ENCODE measurements at regions not wholly inside any gene's neighbourhood (a gene's known extent, or its start where the extent isn't known, plus 50 kb on each side); places are given as distances from the start of the nearest gene placed in this dataset.

DNA sequence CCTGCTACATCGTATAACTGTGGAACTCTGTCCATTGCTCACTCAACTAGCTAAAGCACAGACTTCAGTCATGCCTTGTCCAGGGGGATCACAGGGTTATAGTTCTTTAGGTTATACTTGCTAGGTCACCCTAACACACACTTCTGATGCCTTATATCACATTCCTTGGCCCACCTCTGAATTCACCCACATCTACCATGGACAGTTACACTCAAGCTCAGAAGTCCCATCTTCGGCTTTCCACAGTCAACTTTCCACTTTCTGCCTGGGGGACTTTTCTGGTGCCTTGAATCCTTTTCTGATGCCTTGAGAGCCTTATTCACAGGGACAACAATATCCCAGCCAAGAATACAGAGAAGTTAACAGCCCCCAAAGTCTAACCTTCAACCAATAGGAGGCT, 129.2 kb upstream of the MAOA start:
- H3K36me3 Mint-ChIP-seq (ENCODE audit: low read depth) = no peaks in the 10 kb centered on the region
- ATAC-seq (ENCODE audit: poor library complexity) (no peak), DNase-seq (no peak)
- no peak overlapping the region for H3K4me3 Mint-ChIP-seq
- Histone ChIP-seq H3K9me3 (ENCODE audit: control insufficient read depth in 1 of 2, insufficient read depth in 1 of 2, low read length in 2 of 2) (no peaks in the 10 kb centered on the region), H3K4me3 (ENCODE audit: low read length) (no peak overlapping the region), H3K27me3 (ENCODE audit: control insufficient read depth in 1 of 2, insufficient read depth in 2 of 2, low read length in 2 of 2) (no peaks in the 10 kb centered on the region), H3K36me3 (ENCODE audit: insufficient read depth, low read length) (no peaks in the 10 kb centered on the region), H3K4me1 (ENCODE audit: insufficient read depth, low read length) (no peaks in the 10 kb centered on the region), H3K27ac (ENCODE audit: low read depth in 1 of 2, low read length in 2 of 2) (no peak overlapping the region)
- H3K9me3 Mint-ChIP-seq = no peaks in the 10 kb centered on the region
- intact Hi-C loops (cut with DNase I, micrococcal nuclease) = no loop called here
- H3K27ac Mint-ChIP-seq = no peak overlapping the region
- H3K4me1 Mint-ChIP-seq (ENCODE audit: low read depth) = no peaks in the 10 kb centered on the region
- H3K27me3 Mint-ChIP-seq = no peaks in the 10 kb centered on the region
- ChIA-PET POLR2A (no interaction called here), CTCF (no interaction called here)
- TF ChIP-seq, protein P1, sequence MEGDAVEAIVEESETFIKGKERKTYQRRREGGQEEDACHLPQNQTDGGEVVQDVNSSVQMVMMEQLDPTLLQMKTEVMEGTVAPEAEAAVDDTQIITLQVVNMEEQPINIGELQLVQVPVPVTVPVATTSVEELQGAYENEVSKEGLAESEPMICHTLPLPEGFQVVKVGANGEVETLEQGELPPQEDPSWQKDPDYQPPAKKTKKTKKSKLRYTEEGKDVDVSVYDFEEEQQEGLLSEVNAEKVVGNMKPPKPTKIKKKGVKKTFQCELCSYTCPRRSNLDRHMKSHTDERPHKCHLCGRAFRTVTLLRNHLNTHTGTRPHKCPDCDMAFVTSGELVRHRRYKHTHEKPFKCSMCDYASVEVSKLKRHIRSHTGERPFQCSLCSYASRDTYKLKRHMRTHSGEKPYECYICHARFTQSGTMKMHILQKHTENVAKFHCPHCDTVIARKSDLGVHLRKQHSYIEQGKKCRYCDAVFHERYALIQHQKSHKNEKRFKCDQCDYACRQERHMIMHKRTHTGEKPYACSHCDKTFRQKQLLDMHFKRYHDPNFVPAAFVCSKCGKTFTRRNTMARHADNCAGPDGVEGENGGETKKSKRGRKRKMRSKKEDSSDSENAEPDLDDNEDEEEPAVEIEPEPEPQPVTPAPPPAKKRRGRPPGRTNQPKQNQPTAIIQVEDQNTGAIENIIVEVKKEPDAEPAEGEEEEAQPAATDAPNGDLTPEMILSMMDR (IDR thresholded peaks at IDR 0.05) = no peak

GRCh38 chrX:43527801-43528200, 128.3 kb upstream of the MAOA start:
- no peaks in the 10 kb centered on the region for H3K27me3 Mint-ChIP-seq
- ChIA-PET CTCF (no interaction called here), POLR2A (no interaction called here)
- Histone ChIP-seq H3K4me1 (ENCODE audit: insufficient read depth, low read length) (no peaks in the 10 kb centered on the region), H3K36me3 (ENCODE audit: insufficient read depth, low read length) (no peaks in the 10 kb centered on the region), H3K27me3 (ENCODE audit: control insufficient read depth in 1 of 2, insufficient read depth in 2 of 2, low read length in 2 of 2) (no peaks in the 10 kb centered on the region), H3K4me3 (ENCODE audit: low read length) (no peak overlapping the region), H3K9me3 (ENCODE audit: control insufficient read depth in 1 of 2, insufficient read depth in 1 of 2, low read length in 2 of 2) (no peaks in the 10 kb centered on the region), H3K27ac (ENCODE audit: low read depth in 1 of 2, low read length in 2 of 2) (no peak overlapping the region)
- no peaks in the 10 kb centered on the region for H3K9me3 Mint-ChIP-seq
- H3K4me3 Mint-ChIP-seq = no peak overlapping the region
- intact Hi-C loops (cut with DNase I, micrococcal nuclease) = no loop called here
- no peak overlapping the region for H3K27ac Mint-ChIP-seq
- TF ChIP-seq, protein P1 (IDR thresholded peaks at IDR 0.05) = no peak
- DNase-seq = no peak
- H3K36me3 Mint-ChIP-seq (ENCODE audit: low read depth) = no peaks in the 10 kb centered on the region
- no peak for ATAC-seq (ENCODE audit: poor library complexity)
- no peaks in the 10 kb centered on the region for H3K4me1 Mint-ChIP-seq (ENCODE audit: low read depth)

- Histone ChIP-seq H3K27ac (ENCODE audit: low read depth in 1 of 2, low read length in 2 of 2) (no peak overlapping the region), H3K27me3 (ENCODE audit: control insufficient read depth in 1 of 2, insufficient read depth in 2 of 2, low read length in 2 of 2) (no peaks in the 10 kb centered on the region), H3K4me1 (ENCODE audit: insufficient read depth, low read length) (no peaks in the 10 kb centered on the region), H3K36me3 (ENCODE audit: insufficient read depth, low read length) (no peaks in the 10 kb centered on the region), H3K9me3 (ENCODE audit: control insufficient read depth in 1 of 2, insufficient read depth in 1 of 2, low read length in 2 of 2) (peaks cover 0 to 9% of the 10 kb centered on the region in 2 experiments), H3K4me3 (ENCODE audit: low read length) (no peak overlapping the region)
- Mint-ChIP-seq H3K4me1 (ENCODE audit: low read depth) (no peaks in the 10 kb centered on the region), H3K9me3 (peaks cover 7% of the 10 kb centered on the region), H3K4me3 (no peak overlapping the region), H3K27ac (no peak overlapping the region), H3K36me3 (ENCODE audit: low read depth) (no peaks in the 10 kb centered on the region), H3K27me3 (no peaks in the 10 kb centered on the region)
- POLR2A ChIA-PET = no interaction called here
- intact Hi-C loops (cut with DNase I, micrococcal nuclease) = no loop called here
- CTCF ChIA-PET = no interaction called here
- TF ChIP-seq, protein P1 (IDR thresholded peaks at IDR 0.05) = no peak
- no peak for DNase-seq
- no peak for ATAC-seq (ENCODE audit: poor library complexity)
Observed at GRCh38 chrX:43530837-43531236, 125.3 kb upstream of the MAOA start.
